NT2/D1 (cell line): ENCODE measurements at regions not wholly inside any gene's neighbourhood (a gene's known extent, or its start where the extent isn't known, plus 50 kb on each side); places are given as distances from the start of the nearest gene placed in this dataset.

Source experiments
- DNase-seq: peaks from one replicate; pipeline ENCODE4 v3.0.0-alpha.2; 2011; ENCODE audit warnings: low read depth, low spot score
- H3K27me3 ChIP-seq: 2 replicates; pipeline ENCODE4 v1.6.0; 2011; ENCODE audit warnings: mild to moderate bottlenecking; ENCODE audit not compliant: insufficient read length, insufficient read depth
- H3K36me3 ChIP-seq: 2 replicates; pipeline ENCODE4 v1.6.1; 2011; ENCODE audit warnings: mild to moderate bottlenecking, low read length, mixed read lengths; ENCODE audit not compliant: insufficient read depth, insufficient read length
- H3K4me1 ChIP-seq: 2 replicates; pipeline ENCODE4 v1.5.1; 2011; ENCODE audit not compliant: insufficient read depth, insufficient read length
- H3K4me3 ChIP-seq: 2 replicates; pipeline ENCODE4 v1.5.1; 2011; ENCODE audit warnings: low read depth; ENCODE audit not compliant: insufficient read length
- H3K9ac ChIP-seq: 2 replicates; pipeline ENCODE4 v1.6.0; 2011; ENCODE audit warnings: low read depth; ENCODE audit not compliant: insufficient read length
- H3K9me3 ChIP-seq: 2 replicates; pipeline ENCODE4 v1.5.1; 2011; ENCODE audit warnings: mild to moderate bottlenecking, low read length; ENCODE audit not compliant: insufficient read depth
- SUZ12 ChIP-seq: IDR thresholded peaks from 2 replicates; pipeline ENCODE4 v1.6.1; 2011; ENCODE audit not compliant: insufficient read length, insufficient read depth; ENCODE audit errors: extremely low read depth
- YY1 ChIP-seq: IDR thresholded peaks from 2 replicates; pipeline ENCODE4 v1.6.1; 2011; ENCODE audit not compliant: insufficient read length, insufficient read depth
- ZNF274 ChIP-seq: IDR thresholded peaks from 2 replicates; pipeline ENCODE4 v1.6.1; 2011; ENCODE audit warnings: mild to moderate bottlenecking, low read depth, low read length

DNA sequence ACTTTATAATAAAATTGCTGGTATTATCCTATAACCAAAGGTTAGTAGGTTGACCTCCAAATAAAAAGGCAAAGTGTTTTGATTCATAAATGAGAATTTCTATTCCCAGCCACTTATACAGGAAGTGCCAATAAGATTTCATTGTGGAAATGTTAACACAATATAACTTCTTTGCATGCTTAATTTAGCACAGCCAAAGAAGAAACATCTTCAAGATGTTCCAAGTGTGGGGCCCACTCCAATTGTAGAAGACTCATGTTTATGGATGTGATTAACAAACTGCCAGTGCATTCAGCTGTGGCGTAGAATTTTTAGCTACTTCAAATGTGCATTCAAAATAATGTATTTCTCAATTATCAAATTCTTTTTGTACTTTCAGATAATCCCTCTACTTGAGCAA is 402.3 kb downstream of the DEPDC1B start:
- H3K9ac ChIP-seq, result no peak overlapping the region
- no peak overlapping the region for H3K4me3 ChIP-seq
- no peaks in the 10 kb centered on the region for H3K27me3 ChIP-seq
- no peaks in the 10 kb centered on the region for H3K4me1 ChIP-seq
- H3K36me3 ChIP-seq, result no peaks in the 10 kb centered on the region
- no peak for TF ChIP-seq SUZ12
- TF ChIP-seq ZNF274, result no peak
- TF ChIP-seq YY1, result no peak
- no peaks in the 10 kb centered on the region for H3K9me3 ChIP-seq
- no peak for DNase-seq

DNA sequence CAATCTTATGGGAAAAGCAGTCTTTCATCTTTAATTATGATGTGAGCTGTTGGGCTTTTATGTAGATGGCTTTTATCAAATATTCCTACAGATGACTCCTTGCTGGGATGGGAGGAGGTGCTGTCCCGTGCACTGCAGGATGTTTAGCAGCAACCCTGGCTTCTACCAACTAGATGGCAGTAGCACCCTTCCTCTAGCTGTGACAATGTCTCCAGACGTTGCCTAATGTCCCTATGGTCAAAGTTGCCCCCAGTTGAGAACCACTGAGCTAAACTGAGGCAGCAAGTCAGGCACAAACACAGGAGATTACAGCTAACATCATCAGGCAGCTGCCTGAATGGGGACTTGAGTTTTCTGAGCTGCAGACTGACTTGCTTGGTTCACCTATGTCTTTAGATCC is 401.9 kb upstream of the PDE4D start:
- Histone ChIP-seq H3K9ac (no peak overlapping the region), H3K36me3 (no peaks in the 10 kb centered on the region), H3K4me3 (no peak overlapping the region), H3K9me3 (no peaks in the 10 kb centered on the region), H3K4me1 (no peaks in the 10 kb centered on the region), H3K27me3 (no peaks in the 10 kb centered on the region)
- peak; percentile 15 for DNase-seq
- TF ChIP-seq SUZ12, result no peak
- TF ChIP-seq ZNF274, result no peak
- TF ChIP-seq YY1, result no peak

DNA sequence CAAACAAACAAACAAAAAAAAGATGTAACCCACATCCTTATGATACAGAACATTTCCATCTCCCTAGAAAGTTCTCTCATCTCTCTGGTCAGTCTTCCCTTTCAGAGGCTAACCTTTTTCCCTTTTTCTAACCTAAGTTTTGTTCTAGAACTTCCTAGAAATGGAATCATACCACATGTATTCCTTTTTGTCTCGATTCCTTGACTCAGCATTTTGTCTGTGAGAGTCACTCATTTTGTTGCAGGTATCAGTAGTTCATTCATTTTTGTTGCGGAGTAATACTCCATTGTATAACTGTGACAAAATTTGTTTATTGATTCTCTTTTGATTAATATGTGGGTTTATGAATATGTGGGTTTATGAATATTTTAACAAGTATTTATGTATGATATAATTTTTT is 400.0 kb upstream of the PDE4D start:
- TF ChIP-seq SUZ12, result no peak
- no peak for TF ChIP-seq ZNF274
- TF ChIP-seq YY1, result no peak
- no peaks in the 10 kb centered on the region for H3K4me1 ChIP-seq
- H3K27me3 ChIP-seq, result no peaks in the 10 kb centered on the region
- no peaks in the 10 kb centered on the region for H3K9me3 ChIP-seq
- no peak for DNase-seq
- no peak overlapping the region for H3K4me3 ChIP-seq
- H3K9ac ChIP-seq, result no peak overlapping the region
- H3K36me3 ChIP-seq, result no peaks in the 10 kb centered on the region

GRCh38 chr5:60287174-60287771 is 393.7 kb upstream of the PDE4D start:
- peak; percentile 71 for DNase-seq
- Histone ChIP-seq H3K4me3 (no peak overlapping the region), H3K4me1 (no peaks in the 10 kb centered on the region), H3K9ac (no peak overlapping the region), H3K36me3 (no peaks in the 10 kb centered on the region), H3K27me3 (no peaks in the 10 kb centered on the region), H3K9me3 (no peaks in the 10 kb centered on the region)
- no peak for TF ChIP-seq YY1
- no peak for TF ChIP-seq ZNF274
- TF ChIP-seq SUZ12, result no peak

DNA sequence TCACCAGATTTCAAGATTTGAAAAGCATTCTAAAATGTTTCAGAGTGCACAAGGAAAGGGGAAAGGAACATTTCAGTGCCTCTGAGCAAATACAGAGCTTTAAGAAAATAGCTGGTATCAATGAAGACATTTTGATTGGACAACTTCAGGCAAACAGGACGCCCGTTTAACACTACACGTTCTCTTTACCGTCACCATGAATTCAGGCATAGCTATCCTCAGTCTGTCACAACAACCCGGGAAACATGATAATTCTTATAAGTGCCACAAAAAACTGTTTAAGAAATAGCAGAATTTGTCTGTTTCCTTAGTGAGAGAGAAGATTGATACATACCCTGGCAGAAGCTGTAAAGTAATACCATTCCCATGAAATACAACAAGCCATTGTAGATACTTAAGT is 392.4 kb upstream of the PDE4D start:
- no peaks in the 10 kb centered on the region for H3K9me3 ChIP-seq
- no peak overlapping the region for H3K4me3 ChIP-seq
- no peak for TF ChIP-seq ZNF274
- no peak for TF ChIP-seq YY1
- no peak for TF ChIP-seq SUZ12
- DNase-seq, result no peak
- H3K36me3 ChIP-seq, result no peaks in the 10 kb centered on the region
- H3K9ac ChIP-seq, result no peak overlapping the region
- H3K4me1 ChIP-seq, result no peaks in the 10 kb centered on the region
- no peaks in the 10 kb centered on the region for H3K27me3 ChIP-seq

- no peak for TF ChIP-seq ZNF274
- TF ChIP-seq YY1, result no peak
- no peak for TF ChIP-seq SUZ12
These were observed 387.4 kb upstream of the PDE4D start for GRCh38 chr5:60280943-60281342.

GRCh38 chr5:60277941-60278340 is 384.4 kb upstream of the PDE4D start:
- H3K36me3 ChIP-seq, result no peaks in the 10 kb centered on the region
- TF ChIP-seq SUZ12 (no peak), YY1 (no peak), ZNF274 (no peak)
- no peaks in the 10 kb centered on the region for H3K27me3 ChIP-seq
- H3K9ac ChIP-seq, result no peak overlapping the region
- H3K9me3 ChIP-seq, result no peaks in the 10 kb centered on the region
- H3K4me1 ChIP-seq, result no peaks in the 10 kb centered on the region
- no peak overlapping the region for H3K4me3 ChIP-seq
- DNase-seq, result no peak

More at GRCh38 chr5:60280943-60281342, 387.4 kb upstream of the PDE4D start:
- Histone ChIP-seq H3K27me3 (no peaks in the 10 kb centered on the region), H3K36me3 (no peaks in the 10 kb centered on the region), H3K4me1 (no peaks in the 10 kb centered on the region), H3K4me3 (no peak overlapping the region), H3K9ac (no peak overlapping the region), H3K9me3 (no peaks in the 10 kb centered on the region)
- DNase-seq, result no peak

GRCh38 chr5:60274747-60275146 is 381.2 kb upstream of the PDE4D start:
- no peak for TF ChIP-seq YY1
- TF ChIP-seq ZNF274, result no peak
- no peak for TF ChIP-seq SUZ12

More at GRCh38 chr5:60274747-60275146, 381.2 kb upstream of the PDE4D start:
- Histone ChIP-seq H3K27me3 (no peaks in the 10 kb centered on the region), H3K4me3 (no peak overlapping the region), H3K4me1 (no peaks in the 10 kb centered on the region), H3K9ac (no peak overlapping the region), H3K36me3 (no peaks in the 10 kb centered on the region), H3K9me3 (no peaks in the 10 kb centered on the region)
- no peak for DNase-seq
